ENCODE measurements at regions not wholly inside any gene's neighbourhood (a gene's known extent, or its start where the extent isn't known, plus 50 kb on each side); places are given as distances from the start of the nearest gene placed in this dataset.
A peak's percentile ranks its signal among the peaks of the same experiment; 100 is the strongest.

DNA sequence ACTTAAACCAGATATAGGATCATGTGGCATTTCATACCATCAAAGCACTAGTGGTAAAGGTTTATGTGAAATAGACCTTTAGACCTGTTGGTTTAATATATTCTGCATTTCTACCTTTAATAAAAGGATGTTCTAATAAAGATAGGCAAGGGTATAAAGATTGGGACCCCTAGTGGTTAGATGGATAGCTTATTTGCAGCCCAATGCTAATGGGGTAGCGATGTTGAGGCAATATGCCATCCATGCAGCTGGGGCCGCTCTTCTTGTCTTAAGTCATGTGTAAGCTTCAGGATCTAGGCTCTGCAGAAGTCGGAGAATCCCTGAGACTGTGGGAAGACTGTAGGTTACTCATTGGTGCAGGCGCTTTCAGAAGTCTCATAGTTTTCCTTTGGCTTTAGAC is 114.9 kb downstream of the ICOS start:
- Histone ChIP-seq H2AFZ (ENCODE audit: low read length) (no peak overlapping the region), H3K4me3 (ENCODE audit: low read depth, low read length, poor library complexity, severe bottlenecking) (no peak overlapping the region), H3K9me2 (ENCODE audit: insufficient read depth, low read length) (no peaks in the 10 kb centered on the region), H3K27ac (ENCODE audit: low read depth, low read length, poor library complexity, severe bottlenecking) (no peak overlapping the region), H3K36me3 (ENCODE audit: insufficient read depth, low read length) (no peaks in the 10 kb centered on the region), H4K20me1 (ENCODE audit: insufficient read depth, low read length) (no peaks in the 10 kb centered on the region), H3K4me2 (ENCODE audit: low read length) (no peak overlapping the region), H3K9me3 (ENCODE audit: low read length) (no peaks in the 10 kb centered on the region), H3K79me2 (ENCODE audit: insufficient read depth, low read depth, low read length) (no peaks in the 10 kb centered on the region), H3K4me1 (ENCODE audit: insufficient read depth, low read length, poor library complexity, severe bottlenecking) (peaks cover 35% of the 10 kb centered on the region)
- ChIA-PET POLR2A (no interaction called here), CTCF (ENCODE audit: unreplicated experiment) (interaction anchor here (1.1 kb wide), 1 partner anchor 11 kb away, joined by 4 read pairs; no protein-coding TSS in a partner anchor)
- no TSS peak for BruUV-seq (replicated peaks)
- peak; percentile 46 for DNase-seq (ENCODE audit: low spot score)
- TF ChIP-seq, protein P1, sequence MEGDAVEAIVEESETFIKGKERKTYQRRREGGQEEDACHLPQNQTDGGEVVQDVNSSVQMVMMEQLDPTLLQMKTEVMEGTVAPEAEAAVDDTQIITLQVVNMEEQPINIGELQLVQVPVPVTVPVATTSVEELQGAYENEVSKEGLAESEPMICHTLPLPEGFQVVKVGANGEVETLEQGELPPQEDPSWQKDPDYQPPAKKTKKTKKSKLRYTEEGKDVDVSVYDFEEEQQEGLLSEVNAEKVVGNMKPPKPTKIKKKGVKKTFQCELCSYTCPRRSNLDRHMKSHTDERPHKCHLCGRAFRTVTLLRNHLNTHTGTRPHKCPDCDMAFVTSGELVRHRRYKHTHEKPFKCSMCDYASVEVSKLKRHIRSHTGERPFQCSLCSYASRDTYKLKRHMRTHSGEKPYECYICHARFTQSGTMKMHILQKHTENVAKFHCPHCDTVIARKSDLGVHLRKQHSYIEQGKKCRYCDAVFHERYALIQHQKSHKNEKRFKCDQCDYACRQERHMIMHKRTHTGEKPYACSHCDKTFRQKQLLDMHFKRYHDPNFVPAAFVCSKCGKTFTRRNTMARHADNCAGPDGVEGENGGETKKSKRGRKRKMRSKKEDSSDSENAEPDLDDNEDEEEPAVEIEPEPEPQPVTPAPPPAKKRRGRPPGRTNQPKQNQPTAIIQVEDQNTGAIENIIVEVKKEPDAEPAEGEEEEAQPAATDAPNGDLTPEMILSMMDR (conservative IDR thresholded peaks at IDR 0.05; ENCODE audit: low read length) = peak; percentile 91
- TF ChIP-seq EZH2phosphoT487 (IDR thresholded peaks at IDR 0.05; ENCODE audit: borderline replicate concordance, low read depth, low read length) = no peak
- intact Hi-C loops (cut with micrococcal nuclease; ENCODE audit: unreplicated experiment) = no loop called here

DNA sequence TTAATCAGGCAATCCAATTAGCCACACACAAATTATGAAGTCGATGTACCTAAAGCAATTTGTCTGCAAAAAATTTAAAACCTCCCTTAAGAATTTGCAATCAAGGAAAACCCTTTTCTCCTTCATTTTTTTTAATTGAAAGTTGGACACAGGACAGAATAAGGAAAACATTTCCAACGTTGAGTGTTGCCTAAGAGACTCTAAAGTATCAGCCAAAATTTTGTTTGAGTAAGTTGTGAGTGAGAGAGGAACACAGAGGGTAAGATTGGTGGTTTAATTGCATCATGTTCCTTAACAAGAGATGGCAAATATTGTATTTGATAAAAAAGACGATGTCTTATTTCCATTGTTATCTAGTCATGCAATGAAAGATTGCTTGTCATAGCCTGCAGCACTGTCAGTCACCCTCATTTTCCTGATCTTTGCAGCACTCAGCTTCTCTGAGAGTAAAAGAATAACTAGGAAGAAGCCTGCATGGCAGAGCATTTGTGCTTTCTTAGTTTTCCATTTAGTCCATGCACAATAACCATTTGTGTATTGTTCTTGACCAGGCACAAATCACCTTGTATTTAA is 115.5 kb downstream of the ICOS start:
- no peaks in the 10 kb centered on the region for H3K79me2 ChIP-seq (ENCODE audit: insufficient read depth, low read depth, low read length)
- no peak overlapping the region for H2AFZ ChIP-seq (ENCODE audit: low read length)
- no peak overlapping the region for H3K4me2 ChIP-seq (ENCODE audit: low read length)
- H3K9me3 ChIP-seq (ENCODE audit: low read length) = no peaks in the 10 kb centered on the region
- intact Hi-C loops (cut with micrococcal nuclease; ENCODE audit: unreplicated experiment) = no loop called here
- peaks cover 29% of the 10 kb centered on the region for H3K4me1 ChIP-seq (ENCODE audit: insufficient read depth, low read length, poor library complexity, severe bottlenecking)
- BruUV-seq (replicated peaks) = no TSS peak
- no peaks in the 10 kb centered on the region for H4K20me1 ChIP-seq (ENCODE audit: insufficient read depth, low read length)
- no peak overlapping the region for H3K27ac ChIP-seq (ENCODE audit: low read depth, low read length, poor library complexity, severe bottlenecking)
- POLR2A ChIA-PET = interaction anchor here (0.7 kb wide), 1 partner anchor 15 kb away, joined by 3 read pairs; no protein-coding TSS in a partner anchor
- H3K36me3 ChIP-seq (ENCODE audit: insufficient read depth, low read length) = no peaks in the 10 kb centered on the region
- TF ChIP-seq, protein P1 (conservative IDR thresholded peaks at IDR 0.05; ENCODE audit: low read length) = no peak
- TF ChIP-seq EZH2phosphoT487 (IDR thresholded peaks at IDR 0.05; ENCODE audit: borderline replicate concordance, low read depth, low read length) = no peak
- no peaks in the 10 kb centered on the region for H3K9me2 ChIP-seq (ENCODE audit: insufficient read depth, low read length)
- H3K4me3 ChIP-seq (ENCODE audit: low read depth, low read length, poor library complexity, severe bottlenecking) = no peak overlapping the region
- DNase-seq (ENCODE audit: low spot score) = no peak
- CTCF ChIA-PET (ENCODE audit: unreplicated experiment) = interaction anchor here (1.1 kb wide), 1 partner anchor 10 kb away, joined by 4 read pairs; no protein-coding TSS in a partner anchor

DNA sequence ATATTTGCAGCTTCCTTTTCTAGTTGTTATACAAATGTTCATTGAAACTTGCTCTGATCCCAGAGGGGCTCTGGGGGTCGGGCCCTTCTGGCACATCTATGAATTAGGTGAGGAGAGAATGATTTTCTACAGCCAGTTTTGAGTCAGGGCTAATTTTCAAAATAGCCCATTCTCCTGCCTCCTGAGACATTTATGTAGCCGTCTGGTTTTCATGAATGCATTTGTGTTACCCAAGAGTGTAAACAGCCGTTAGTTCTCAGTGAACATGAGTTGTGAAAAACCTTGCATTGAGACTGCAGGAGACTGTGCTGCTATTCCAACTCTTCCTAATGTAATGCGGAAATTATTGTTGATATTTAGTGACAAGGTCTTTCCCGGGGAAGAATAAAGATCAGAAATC is 122.5 kb downstream of the ICOS start:
- Histone ChIP-seq H3K36me3 (ENCODE audit: insufficient read depth, low read length) (no peaks in the 10 kb centered on the region), H3K4me3 (ENCODE audit: low read depth, low read length, poor library complexity, severe bottlenecking) (no peak overlapping the region), H3K79me2 (ENCODE audit: insufficient read depth, low read depth, low read length) (no peaks in the 10 kb centered on the region), H3K9me3 (ENCODE audit: low read length) (no peaks in the 10 kb centered on the region), H2AFZ (ENCODE audit: low read length) (no peak overlapping the region), H3K4me2 (ENCODE audit: low read length) (no peak overlapping the region), H3K4me1 (ENCODE audit: insufficient read depth, low read length, poor library complexity, severe bottlenecking) (no peaks in the 10 kb centered on the region), H3K27ac (ENCODE audit: low read depth, low read length, poor library complexity, severe bottlenecking) (no peak overlapping the region), H3K9me2 (ENCODE audit: insufficient read depth, low read length) (no peaks in the 10 kb centered on the region), H4K20me1 (ENCODE audit: insufficient read depth, low read length) (no peaks in the 10 kb centered on the region)
- intact Hi-C loops (cut with micrococcal nuclease; ENCODE audit: unreplicated experiment) = no loop called here
- ChIA-PET POLR2A (interaction anchor here (0.6 kb wide), 1 partner anchor 1824 kb away, joined by 6 read pairs; no protein-coding TSS in a partner anchor), CTCF (ENCODE audit: unreplicated experiment) (interaction anchor here (0.6 kb wide), 1 partner anchor 116 kb away, joined by 3 read pairs; no protein-coding TSS in a partner anchor)
- no TSS peak for BruUV-seq (replicated peaks)
- DNase-seq (ENCODE audit: low spot score) = no peak
- TF ChIP-seq EZH2phosphoT487 (IDR thresholded peaks at IDR 0.05; ENCODE audit: borderline replicate concordance, low read depth, low read length) = no peak
- TF ChIP-seq, protein P1 (conservative IDR thresholded peaks at IDR 0.05; ENCODE audit: low read length) = no peak
